HEK293 (cell line): ENCODE measurements at regions not wholly inside any gene's neighbourhood (a gene's known extent, or its start where the extent isn't known, plus 50 kb on each side); places are given as distances from the start of the nearest gene placed in this dataset.

Source experiments
- ZIC2 ChIP-seq: fragments of 450-650 bp; formaldehyde crosslinking; IDR thresholded peaks from 2 replicates; pipeline ENCODE4 v1.5.1; 2016; ENCODE audit warnings: missing biosample characterization, missing genetic modification characterization
- ZNF610 ChIP-seq: fragments of 450-650 bp; formaldehyde crosslinking; IDR thresholded peaks from 2 replicates; pipeline ENCODE4 v1.5.1; 2016; ENCODE audit warnings: missing biosample characterization, missing genetic modification characterization, borderline replicate concordance
- ZSCAN5A ChIP-seq: fragments of 450-650 bp; formaldehyde crosslinking; IDR thresholded peaks from 2 replicates; pipeline ENCODE4 v1.5.1; 2016; ENCODE audit warnings: missing biosample characterization, missing genetic modification characterization
- TF ChIP-seq, protein P1 (sequence below): fragments of 450-650 bp; formaldehyde crosslinking; IDR thresholded peaks from 2 replicates; pipeline ENCODE4 v1.5.1; 2016; ENCODE audit warnings: missing biosample characterization, missing genetic modification characterization

DNA sequence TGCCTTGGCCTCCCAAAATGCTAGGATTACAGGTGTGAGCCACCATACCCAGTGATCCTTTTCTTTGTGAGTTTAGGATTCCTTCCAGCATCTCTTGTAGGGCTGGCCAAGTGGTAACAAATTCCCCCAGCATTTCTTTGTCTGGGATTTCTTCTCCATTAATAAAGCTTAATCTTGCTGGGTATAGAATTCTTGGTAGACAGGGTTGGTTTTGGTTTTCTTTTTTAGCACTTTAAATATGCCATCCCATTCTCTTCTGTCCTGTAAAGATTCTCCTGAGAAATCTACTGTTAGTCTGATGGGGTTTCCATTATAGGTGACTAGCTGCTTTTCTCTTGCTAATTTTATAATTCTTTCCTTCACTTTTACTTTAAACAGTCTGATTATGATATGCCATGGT lies 173.0 kb upstream of the TOM1L1 start:
- TF ChIP-seq, protein P1, sequence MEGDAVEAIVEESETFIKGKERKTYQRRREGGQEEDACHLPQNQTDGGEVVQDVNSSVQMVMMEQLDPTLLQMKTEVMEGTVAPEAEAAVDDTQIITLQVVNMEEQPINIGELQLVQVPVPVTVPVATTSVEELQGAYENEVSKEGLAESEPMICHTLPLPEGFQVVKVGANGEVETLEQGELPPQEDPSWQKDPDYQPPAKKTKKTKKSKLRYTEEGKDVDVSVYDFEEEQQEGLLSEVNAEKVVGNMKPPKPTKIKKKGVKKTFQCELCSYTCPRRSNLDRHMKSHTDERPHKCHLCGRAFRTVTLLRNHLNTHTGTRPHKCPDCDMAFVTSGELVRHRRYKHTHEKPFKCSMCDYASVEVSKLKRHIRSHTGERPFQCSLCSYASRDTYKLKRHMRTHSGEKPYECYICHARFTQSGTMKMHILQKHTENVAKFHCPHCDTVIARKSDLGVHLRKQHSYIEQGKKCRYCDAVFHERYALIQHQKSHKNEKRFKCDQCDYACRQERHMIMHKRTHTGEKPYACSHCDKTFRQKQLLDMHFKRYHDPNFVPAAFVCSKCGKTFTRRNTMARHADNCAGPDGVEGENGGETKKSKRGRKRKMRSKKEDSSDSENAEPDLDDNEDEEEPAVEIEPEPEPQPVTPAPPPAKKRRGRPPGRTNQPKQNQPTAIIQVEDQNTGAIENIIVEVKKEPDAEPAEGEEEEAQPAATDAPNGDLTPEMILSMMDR = no peak
- TF ChIP-seq ZIC2 (tag by site-specific recombination) (no peak), ZSCAN5A (tag by site-specific recombination) (no peak), ZNF610 (tag by site-specific recombination) (no peak)
